ENCODE measurements at regions not wholly inside any gene's neighbourhood (a gene's known extent, or its start where the extent isn't known, plus 50 kb on each side); places are given as distances from the start of the nearest gene placed in this dataset.

DNA sequence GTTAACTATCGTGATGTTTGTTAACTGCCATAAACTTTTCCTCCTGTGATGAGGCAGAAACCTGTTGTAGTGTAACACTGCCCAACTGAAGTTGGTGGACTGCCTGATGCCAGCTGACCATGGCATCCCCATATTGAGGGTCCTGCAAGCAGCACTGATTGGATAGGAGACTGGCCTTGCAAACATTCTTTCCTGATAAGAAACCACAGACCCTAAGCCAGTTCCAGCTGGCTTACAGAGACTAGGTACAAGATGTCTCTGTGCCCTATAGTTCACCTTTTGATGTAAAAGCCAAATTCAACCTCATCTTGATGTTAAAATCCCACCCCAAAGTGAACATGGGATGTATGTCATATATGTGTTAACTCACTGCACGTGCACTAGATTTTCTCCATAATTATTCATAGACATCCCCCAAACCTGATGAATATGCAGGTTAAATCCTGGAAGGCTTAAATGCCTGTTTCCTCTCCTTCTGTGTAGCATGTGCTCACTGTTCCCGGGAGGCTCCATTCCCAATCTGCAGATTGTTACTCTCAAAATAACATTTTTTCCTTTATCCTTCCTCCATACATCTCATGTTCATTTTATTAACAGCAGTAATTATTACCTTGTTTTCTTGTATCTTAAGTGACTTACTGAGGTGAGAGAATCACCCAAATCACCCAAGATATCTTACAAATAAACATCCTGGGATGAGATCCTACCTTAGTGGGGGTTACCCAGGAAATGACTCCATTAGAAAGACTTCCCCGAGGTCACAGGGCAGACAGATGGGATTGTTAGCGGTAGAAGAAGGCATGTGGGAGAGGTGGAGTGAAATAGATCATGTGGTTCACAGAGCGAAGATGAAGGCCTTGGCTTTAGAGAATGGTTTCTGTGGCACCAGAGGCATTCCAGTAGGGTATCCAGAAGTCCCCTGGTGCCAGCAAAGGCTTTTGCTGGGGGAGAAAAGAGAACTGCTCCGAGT is 566.7 kb downstream of the CCDC171 start:
- H3K4me2 ChIP-seq (ENCODE audit: extremely low read depth, insufficient read depth, low read length): no peak overlapping the region

DNA sequence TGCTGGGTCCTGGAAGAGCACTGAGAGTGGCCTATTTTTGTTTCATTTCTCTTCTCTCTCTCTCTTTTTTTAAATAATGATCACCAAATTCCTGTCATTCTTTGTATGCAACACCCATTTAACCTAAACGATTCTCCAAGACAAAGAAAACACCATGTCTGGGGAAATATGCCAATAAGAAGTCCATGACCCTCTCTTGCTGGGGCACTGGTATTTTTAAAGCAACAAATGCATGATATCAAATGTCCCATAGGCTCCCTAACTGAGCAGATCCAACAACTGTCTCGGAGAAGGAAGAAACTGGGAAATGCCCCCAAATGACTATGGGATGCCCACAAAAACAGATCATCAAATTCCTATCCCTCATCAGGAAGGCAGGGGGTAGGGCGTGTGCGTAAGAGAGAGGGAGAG is 567.4 kb downstream of the CCDC171 start:
- Histone ChIP-seq H3K4me1 (ENCODE audit: control insufficient read depth, extremely low read depth, insufficient read depth, low read length) (peaks cover 2% of the 10 kb centered on the region), H4K20me1 (ENCODE audit: control insufficient read depth, extremely low read depth, insufficient read depth, low read length) (no peaks in the 10 kb centered on the region), H3K79me2 (ENCODE audit: control insufficient read depth, insufficient read depth, low read length) (no peaks in the 10 kb centered on the region), H3K4me2 (ENCODE audit: extremely low read depth, insufficient read depth, low read length) (no peak overlapping the region), H3K36me3 (ENCODE audit: control insufficient read depth, insufficient read depth, low read length) (no peaks in the 10 kb centered on the region), H3K27me3 (ENCODE audit: control insufficient read depth, insufficient read depth, low read length) (no peaks in the 10 kb centered on the region), H3K9me3 (ENCODE audit: control insufficient read depth, insufficient read depth, low read depth, low read length) (no peaks in the 10 kb centered on the region), H3K4me3 (replicated peaks in 1 of 4; ENCODE audit: control extremely low read depth in 1 of 4, insufficient read depth in 1 of 4, low read depth in 3 of 4, low read length in 4 of 4) (no peak overlapping the region), H3K27ac (ENCODE audit: insufficient read depth, low read length) (no peak overlapping the region), H2AFZ (ENCODE audit: low read length) (no peak overlapping the region), H3K9ac (ENCODE audit: insufficient read depth, low read length) (no peak overlapping the region)
- DNase-seq (ENCODE audit: low read depth in 2 of 2): peak in 1 of 2 donors; percentile 90
- no peak for TF ChIP-seq EZH2 (IDR thresholded peaks at IDR 0.05; ENCODE audit: low read length, missing control alignments)
- TF ChIP-seq, protein P1, sequence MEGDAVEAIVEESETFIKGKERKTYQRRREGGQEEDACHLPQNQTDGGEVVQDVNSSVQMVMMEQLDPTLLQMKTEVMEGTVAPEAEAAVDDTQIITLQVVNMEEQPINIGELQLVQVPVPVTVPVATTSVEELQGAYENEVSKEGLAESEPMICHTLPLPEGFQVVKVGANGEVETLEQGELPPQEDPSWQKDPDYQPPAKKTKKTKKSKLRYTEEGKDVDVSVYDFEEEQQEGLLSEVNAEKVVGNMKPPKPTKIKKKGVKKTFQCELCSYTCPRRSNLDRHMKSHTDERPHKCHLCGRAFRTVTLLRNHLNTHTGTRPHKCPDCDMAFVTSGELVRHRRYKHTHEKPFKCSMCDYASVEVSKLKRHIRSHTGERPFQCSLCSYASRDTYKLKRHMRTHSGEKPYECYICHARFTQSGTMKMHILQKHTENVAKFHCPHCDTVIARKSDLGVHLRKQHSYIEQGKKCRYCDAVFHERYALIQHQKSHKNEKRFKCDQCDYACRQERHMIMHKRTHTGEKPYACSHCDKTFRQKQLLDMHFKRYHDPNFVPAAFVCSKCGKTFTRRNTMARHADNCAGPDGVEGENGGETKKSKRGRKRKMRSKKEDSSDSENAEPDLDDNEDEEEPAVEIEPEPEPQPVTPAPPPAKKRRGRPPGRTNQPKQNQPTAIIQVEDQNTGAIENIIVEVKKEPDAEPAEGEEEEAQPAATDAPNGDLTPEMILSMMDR (conservative IDR thresholded peaks at IDR 0.05 in 1 of 2, IDR thresholded peaks at IDR 0.05 in 1 of 2; ENCODE audit: low read depth in 1 of 2, low read length in 2 of 2): no peak

More for the DNA sequence above, 566.7 kb downstream of the CCDC171 start:
- Histone ChIP-seq H3K9me3 (ENCODE audit: control insufficient read depth, insufficient read depth, low read depth, low read length) (no peaks in the 10 kb centered on the region), H2AFZ (ENCODE audit: low read length) (no peak overlapping the region), H3K4me1 (ENCODE audit: control insufficient read depth, extremely low read depth, insufficient read depth, low read length) (peaks cover 2% of the 10 kb centered on the region), H3K27ac (ENCODE audit: insufficient read depth, low read length) (no peak overlapping the region), H3K79me2 (ENCODE audit: control insufficient read depth, insufficient read depth, low read length) (no peaks in the 10 kb centered on the region), H3K36me3 (ENCODE audit: control insufficient read depth, insufficient read depth, low read length) (no peaks in the 10 kb centered on the region), H3K4me3 (replicated peaks in 1 of 4; ENCODE audit: control extremely low read depth in 1 of 4, insufficient read depth in 1 of 4, low read depth in 3 of 4, low read length in 4 of 4) (no peak overlapping the region), H3K27me3 (ENCODE audit: control insufficient read depth, insufficient read depth, low read length) (no peaks in the 10 kb centered on the region), H3K9ac (ENCODE audit: insufficient read depth, low read length) (no peak overlapping the region), H4K20me1 (ENCODE audit: control insufficient read depth, extremely low read depth, insufficient read depth, low read length) (no peaks in the 10 kb centered on the region)
- TF ChIP-seq, protein P1 (conservative IDR thresholded peaks at IDR 0.05 in 1 of 2, IDR thresholded peaks at IDR 0.05 in 1 of 2; ENCODE audit: low read depth in 1 of 2, low read length in 2 of 2): no peak
- no peak for TF ChIP-seq EZH2 (IDR thresholded peaks at IDR 0.05; ENCODE audit: low read length, missing control alignments)
- peak in 1 of 2 donors; percentile 94 for DNase-seq (ENCODE audit: low read depth in 2 of 2)

DNA sequence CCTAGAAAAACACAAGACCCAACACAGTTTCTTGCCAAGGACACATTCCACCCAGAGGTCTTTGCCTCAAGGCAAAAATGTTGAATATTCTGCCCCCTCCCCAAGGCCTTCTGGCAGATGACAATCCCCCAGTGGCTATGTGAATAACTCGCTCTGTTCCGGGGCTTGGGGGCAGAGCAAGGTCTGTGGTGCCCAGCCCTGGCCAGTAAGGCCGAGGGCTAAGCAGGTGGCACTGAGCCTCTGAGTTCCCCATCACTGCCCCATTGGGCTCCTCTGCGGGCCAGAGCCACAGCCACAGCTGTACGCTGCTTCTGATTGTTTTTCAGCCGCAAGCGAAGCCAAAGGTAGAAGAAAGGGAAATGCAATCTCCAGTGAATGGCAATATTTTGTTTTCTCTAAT is 567.9 kb downstream of the CCDC171 start:
- H3K4me1 ChIP-seq (ENCODE audit: control insufficient read depth, extremely low read depth, insufficient read depth, low read length): peaks cover 2% of the 10 kb centered on the region
- no peaks in the 10 kb centered on the region for H4K20me1 ChIP-seq (ENCODE audit: control insufficient read depth, extremely low read depth, insufficient read depth, low read length)
- no peak overlapping the region for H2AFZ ChIP-seq (ENCODE audit: low read length)
- H3K9me3 ChIP-seq (ENCODE audit: control insufficient read depth, insufficient read depth, low read depth, low read length): no peaks in the 10 kb centered on the region
- DNase-seq (ENCODE audit: low read depth in 2 of 2): no peak
- no peaks in the 10 kb centered on the region for H3K27me3 ChIP-seq (ENCODE audit: control insufficient read depth, insufficient read depth, low read length)
- no peak overlapping the region for H3K27ac ChIP-seq (ENCODE audit: insufficient read depth, low read length)
- H3K79me2 ChIP-seq (ENCODE audit: control insufficient read depth, insufficient read depth, low read length): no peaks in the 10 kb centered on the region
- no peak overlapping the region for H3K4me2 ChIP-seq (ENCODE audit: extremely low read depth, insufficient read depth, low read length)
- no peak overlapping the region for H3K9ac ChIP-seq (ENCODE audit: insufficient read depth, low read length)
- no peaks in the 10 kb centered on the region for H3K36me3 ChIP-seq (ENCODE audit: control insufficient read depth, insufficient read depth, low read length)
- no peak for TF ChIP-seq EZH2 (IDR thresholded peaks at IDR 0.05; ENCODE audit: low read length, missing control alignments)
- TF ChIP-seq, protein P1 (conservative IDR thresholded peaks at IDR 0.05 in 1 of 2, IDR thresholded peaks at IDR 0.05 in 1 of 2; ENCODE audit: low read depth in 1 of 2, low read length in 2 of 2): no peak
- H3K4me3 ChIP-seq (replicated peaks in 1 of 4; ENCODE audit: control extremely low read depth in 1 of 4, insufficient read depth in 1 of 4, low read depth in 3 of 4, low read length in 4 of 4): no peak overlapping the region

All from fibroblast of lung (primary cell).